Brain microvascular endothelial cell (primary cell): ENCODE measurements at regions not wholly inside any gene's neighbourhood (a gene's known extent, or its start where the extent isn't known, plus 50 kb on each side); places are given as distances from the start of the nearest gene placed in this dataset.

Source experiments
- DNase-seq: peaks from one replicate; pipeline ENCODE4 v3.0.0-alpha.2; 2020
- H3K27ac ChIP-seq: fragments of 250-450 bp; sonication (Bioruptor Pico); 2 replicates; pipeline ENCODE4 v1.5.1; 2020; ENCODE audit warnings: mild to moderate bottlenecking, moderate library complexity
- H3K27me3 ChIP-seq: fragments of 250-450 bp; sonication (Bioruptor Pico); replicated peaks from 2 replicates; pipeline ENCODE4 v1.5.1; 2020; ENCODE audit warnings: mild to moderate bottlenecking
- H3K36me3 ChIP-seq: fragments of 250-450 bp; sonication (Bioruptor Pico); replicated peaks from 2 replicates; pipeline ENCODE4 v1.5.1; 2020; ENCODE audit warnings: mild to moderate bottlenecking
- H3K4me3 ChIP-seq: 2 replicates; pipeline ENCODE4 v1.5.1; 2011; ENCODE audit warnings: low read depth, mild to moderate bottlenecking, control low read depth, low read length, moderate library complexity
- CTCF ChIP-seq: IDR thresholded peaks from 2 replicates; pipeline ENCODE4 v1.5.1; 2011; ENCODE audit warnings: low read depth, mild to moderate bottlenecking, moderate library complexity, low read length, control low read depth, inconsistent platforms; ENCODE audit errors: missing control alignments
- in situ Hi-C: cut with HindIII; loops from 2 replicates; pipeline ENCODE4 v1.10.0; 2017; ENCODE audit warnings: low sequenced_read_pairs, low pct_ligation_motif_present

- no peaks in the 10 kb centered on the region for H3K27me3 ChIP-seq
- no peak overlapping the region for H3K4me3 ChIP-seq
- no peak overlapping the region for H3K27ac ChIP-seq
- TF ChIP-seq CTCF = no peak
- in situ Hi-C loops = no loop called here
- no peak for DNase-seq
- no peaks in the 10 kb centered on the region for H3K36me3 ChIP-seq
Observed at GRCh38 chr6:85868685-85869084, 226.0 kb upstream of the SYNCRIP start.

GRCh38 chr6:85867595-85867994 is 224.9 kb upstream of the SYNCRIP start:
- DNase-seq = no peak
- H3K36me3 ChIP-seq = no peaks in the 10 kb centered on the region
- H3K27ac ChIP-seq = no peak overlapping the region
- in situ Hi-C loops = no loop called here
- no peak for TF ChIP-seq CTCF
- H3K27me3 ChIP-seq = no peaks in the 10 kb centered on the region
- H3K4me3 ChIP-seq = no peak overlapping the region

DNA sequence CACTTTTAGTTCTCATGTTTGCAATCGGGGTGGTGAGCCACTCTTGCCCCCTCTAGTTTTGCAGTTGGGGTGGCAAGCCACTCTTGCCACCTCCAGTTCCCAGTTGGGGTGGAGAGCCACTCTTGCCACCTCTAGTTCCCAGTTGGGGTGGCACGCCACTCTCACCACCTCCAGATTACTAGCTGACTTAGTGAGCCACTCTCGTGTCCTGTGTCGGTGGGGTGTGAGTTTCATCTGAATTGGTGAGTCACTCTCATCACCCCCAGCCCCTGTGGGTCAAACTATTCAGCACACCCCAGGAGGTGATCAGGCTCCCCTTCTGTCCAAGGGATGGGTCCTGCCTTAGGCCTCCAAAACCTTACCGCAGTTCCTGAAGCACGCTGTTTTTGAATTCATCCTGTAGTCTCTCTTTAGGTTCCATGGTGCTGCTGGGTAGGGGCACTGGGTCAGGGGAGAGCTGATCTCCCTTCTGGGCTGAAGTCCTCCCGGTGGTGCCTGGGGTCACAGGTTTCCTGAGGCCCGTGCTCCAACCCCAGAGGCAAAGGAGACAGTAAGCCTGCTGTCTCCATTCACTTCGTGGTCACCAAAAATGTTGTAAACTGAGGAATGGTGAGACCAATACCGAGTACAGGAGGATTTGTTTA is 224.2 kb upstream of the SYNCRIP start:
- no peak for TF ChIP-seq CTCF
- DNase-seq = no peak
- no peaks in the 10 kb centered on the region for H3K36me3 ChIP-seq
- in situ Hi-C loops = no loop called here
- H3K4me3 ChIP-seq = no peak overlapping the region
- no peaks in the 10 kb centered on the region for H3K27me3 ChIP-seq
- no peak overlapping the region for H3K27ac ChIP-seq

- in situ Hi-C loops = no loop called here
- DNase-seq = no peak
Observed at GRCh38 chr6:85866370-85866730, 223.7 kb upstream of the SYNCRIP start.

GRCh38 chr6:85865420-85866369 is 223.0 kb upstream of the SYNCRIP start:
- no peaks in the 10 kb centered on the region for H3K27me3 ChIP-seq
- TF ChIP-seq CTCF = no peak
- DNase-seq = peak; percentile 66
- in situ Hi-C loops = no loop called here
- peak overlapping the region; percentile 47 for H3K4me3 ChIP-seq
- no peak overlapping the region for H3K27ac ChIP-seq
- H3K36me3 ChIP-seq = no peaks in the 10 kb centered on the region

More at GRCh38 chr6:85866370-85866730, 223.7 kb upstream of the SYNCRIP start:
- Histone ChIP-seq H3K4me3 (peak overlapping the region; percentile 47), H3K36me3 (no peaks in the 10 kb centered on the region), H3K27ac (no peak overlapping the region), H3K27me3 (no peaks in the 10 kb centered on the region)
- TF ChIP-seq CTCF = no peak
